ENCODE measurements at regions not wholly inside any gene's neighbourhood (a gene's known extent, or its start where the extent isn't known, plus 50 kb on each side); places are given as distances from the start of the nearest gene placed in this dataset.

GRCh38 chr3:88807491-88808105 lies 299.8 kb upstream of the EPHA3 start:
- TF ChIP-seq CTCF (IDR thresholded peaks at IDR 0.05; ENCODE audit: low read length) = no peak
- TF ChIP-seq EZH2 (optimal IDR thresholded peaks at IDR 0.05; ENCODE audit: low read depth, low read length) = no peak
- no peak for TF ChIP-seq EZH2phosphoT487 (IDR thresholded peaks at IDR 0.05; ENCODE audit: low read length)

Measured in MM.1S (cell line).